Astrocyte of the cerebellum (primary cell): ENCODE measurements at regions not wholly inside any gene's neighbourhood (a gene's known extent, or its start where the extent isn't known, plus 50 kb on each side); places are given as distances from the start of the nearest gene placed in this dataset.

Experiments used
- DNase-seq: peaks from one replicate; pipeline ENCODE4 v3.0.0-alpha.2; 2011; ENCODE audit warnings: low read depth
- H3K4me3 ChIP-seq: 2 replicates; pipeline ENCODE4 v1.5.1; 2011; ENCODE audit warnings: mild to moderate bottlenecking, low read depth, low read length, moderate library complexity
- CTCF ChIP-seq: IDR thresholded peaks from 2 replicates; pipeline ENCODE4 v1.5.1; 2012; ENCODE audit warnings: low read length, low read depth, moderate library complexity, mild to moderate bottlenecking; ENCODE audit errors: missing control alignments
- in situ Hi-C: cut with HindIII; loops from 2 replicates; pipeline ENCODE4 v1.10.0; 2017; ENCODE audit warnings: low sequenced_read_pairs

- in situ Hi-C loops: no loop called here
- TF ChIP-seq CTCF: no peak
- peak overlapping the region; percentile 27 for H3K4me3 ChIP-seq
- no peak for DNase-seq
These were observed 81.1 kb upstream of the WNT7B start for GRCh38 chr22:46058091-46058420.

GRCh38 chr22:46058591-46059519 lies 81.9 kb upstream of the WNT7B start:
- DNase-seq: no peak
- TF ChIP-seq CTCF: no peak
- peak overlapping the region; percentile 27 for H3K4me3 ChIP-seq
- in situ Hi-C loops: no loop called here

GRCh38 chr22:46060292-46061123 lies 83.5 kb upstream of the WNT7B start:
- no peak for TF ChIP-seq CTCF
- H3K4me3 ChIP-seq: no peak overlapping the region
- DNase-seq: no peak
- in situ Hi-C loops: no loop called here

- no peak for TF ChIP-seq CTCF
- in situ Hi-C loops: no loop called here
- DNase-seq: no peak
- no peak overlapping the region for H3K4me3 ChIP-seq
These were observed 84.2 kb upstream of the WNT7B start for GRCh38 chr22:46061124-46061500.

- no peak for TF ChIP-seq CTCF
- in situ Hi-C loops: no loop called here
- DNase-seq: no peak
- H3K4me3 ChIP-seq: no peak overlapping the region
These were observed 84.7 kb upstream of the WNT7B start for GRCh38 chr22:46061501-46062231.

GRCh38 chr22:46062232-46062615 lies 85.3 kb upstream of the WNT7B start:
- in situ Hi-C loops: no loop called here
- no peak overlapping the region for H3K4me3 ChIP-seq
- no peak for DNase-seq
- no peak for TF ChIP-seq CTCF
